GM19438 (cell line): ENCODE measurements at regions not wholly inside any gene's neighbourhood (a gene's known extent, or its start where the extent isn't known, plus 50 kb on each side); places are given as distances from the start of the nearest gene placed in this dataset.
A peak's percentile ranks its signal among the peaks of the same experiment; 100 is the strongest.
"Not testable (repeated sequence)": the region's sequence is repeated elsewhere in the genome, so short reads cannot be mapped to it uniquely, and the experiment has no call there.

ENCODE experiments used
- ATAC-seq: cut with Tn5 transposase; IDR thresholded peaks from one replicate; pipeline ENCODE4 v1.9.1; 2021; ENCODE audit warnings: low read depth; ENCODE audit not compliant: unreplicated experiment

GRCh38 chr3:140752499-140752898, 74.6 kb downstream of the TRIM42 start:
- ATAC-seq: no peak

- peak; percentile 53 for ATAC-seq
Observed at GRCh38 chr3:140753865-140754754, 76.2 kb downstream of the TRIM42 start.

- ATAC-seq: no peak
Observed at GRCh38 chr3:140754936-140755335, 77.1 kb downstream of the TRIM42 start.

- ATAC-seq: peak; percentile 63
Observed at GRCh38 chr3:140756240-140757016, 78.6 kb downstream of the TRIM42 start.

- no peak for ATAC-seq
Observed at GRCh38 chr3:140758791-140759444, 81.1 kb downstream of the TRIM42 start.

GRCh38 chr3:140760324-140761075, 82.6 kb downstream of the TRIM42 start:
- no peak for ATAC-seq

GRCh38 chr3:140761076-140761639, 83.3 kb downstream of the TRIM42 start:
- ATAC-seq: no peak

- no peak for ATAC-seq
Observed at GRCh38 chr3:140762746-140763145, 84.9 kb downstream of the TRIM42 start.

GRCh38 chr3:140763532-140763931, 85.7 kb downstream of the TRIM42 start:
- ATAC-seq: no peak

GRCh38 chr3:140765246-140765645, 87.4 kb downstream of the TRIM42 start:
- ATAC-seq: no peak

- no peak for ATAC-seq
Observed at GRCh38 chr3:140766465-140766864, 88.6 kb downstream of the TRIM42 start.

GRCh38 chr3:140767566-140767965, 89.7 kb downstream of the TRIM42 start:
- no peak for ATAC-seq

- ATAC-seq: no peak
Observed at GRCh38 chr3:140768941-140769340, 91.1 kb downstream of the TRIM42 start.

- no peak for ATAC-seq
Observed at GRCh38 chr3:140769951-140770350, 92.1 kb downstream of the TRIM42 start.

GRCh38 chr3:140770977-140771667, 93.3 kb downstream of the TRIM42 start:
- no peak for ATAC-seq

GRCh38 chr3:140777631-140778233, 99.9 kb downstream of the TRIM42 start:
- no peak for ATAC-seq

- no peak for ATAC-seq
Observed at GRCh38 chr3:140791368-140791767, 113.5 kb downstream of the TRIM42 start.

GRCh38 chr3:140794507-140794906, 116.6 kb downstream of the TRIM42 start:
- no peak for ATAC-seq

- not testable (repeated sequence) for ATAC-seq
Observed at GRCh38 chr3:140802898-140803297, 125.0 kb downstream of the TRIM42 start.
